ENCODE measurements at regions not wholly inside any gene's neighbourhood (a gene's known extent, or its start where the extent isn't known, plus 50 kb on each side); places are given as distances from the start of the nearest gene placed in this dataset.

- Mint-ChIP-seq H3K9me3 (ENCODE audit: unreplicated experiment) (peaks cover 7% of the 10 kb centered on the region), H3K4me1 (ENCODE audit: insufficient read depth, unreplicated experiment) (no peaks in the 10 kb centered on the region), H3K4me3 (ENCODE audit: unreplicated experiment) (no peak overlapping the region), H3K36me3 (ENCODE audit: insufficient read depth, unreplicated experiment) (no peaks in the 10 kb centered on the region), H3K27ac (ENCODE audit: low read depth, unreplicated experiment) (no peak overlapping the region), H3K27me3 (ENCODE audit: insufficient read depth, unreplicated experiment) (no peaks in the 10 kb centered on the region)
- POLR2A ChIA-PET, result no interaction called here
- no peak for DNase-seq (ENCODE audit: unreplicated experiment)
- CTCF ChIA-PET, result interaction anchor here (0.6 kb wide), 1 partner anchor 152 kb away, joined by 3 read pairs; no protein-coding TSS in a partner anchor
- no peak for TF ChIP-seq CTCF (IDR thresholded peaks at IDR 0.05; ENCODE audit: unreplicated experiment)
- intact Hi-C loops (cut with micrococcal nuclease), result no loop called here
- BruUV-seq (replicated peaks), result no TSS peak
Measured at GRCh38 chr15:62874959-62875625, 167.5 kb upstream of the TPM1 start.

GRCh38 chr15:62875626-62876021 is 166.9 kb upstream of the TPM1 start:
- CTCF ChIA-PET, result interaction anchor here (0.6 kb wide), 1 partner anchor 152 kb away, joined by 3 read pairs; no protein-coding TSS in a partner anchor
- no peaks in the 10 kb centered on the region for H3K36me3 Mint-ChIP-seq (ENCODE audit: insufficient read depth, unreplicated experiment)

GRCh38 chr15:62877276-62877857 is 165.2 kb upstream of the TPM1 start:
- DNase-seq (ENCODE audit: unreplicated experiment), result no peak
- Mint-ChIP-seq H3K4me1 (ENCODE audit: insufficient read depth, unreplicated experiment) (no peaks in the 10 kb centered on the region), H3K4me3 (ENCODE audit: unreplicated experiment) (no peak overlapping the region), H3K27ac (ENCODE audit: low read depth, unreplicated experiment) (no peak overlapping the region), H3K9me3 (ENCODE audit: unreplicated experiment) (no peaks in the 10 kb centered on the region), H3K36me3 (ENCODE audit: insufficient read depth, unreplicated experiment) (no peaks in the 10 kb centered on the region), H3K27me3 (ENCODE audit: insufficient read depth, unreplicated experiment) (no peaks in the 10 kb centered on the region)
- no peak for TF ChIP-seq CTCF (IDR thresholded peaks at IDR 0.05; ENCODE audit: unreplicated experiment)
- no TSS peak for BruUV-seq (replicated peaks)
- POLR2A ChIA-PET, result no interaction called here
- intact Hi-C loops (cut with micrococcal nuclease), result no loop called here
- CTCF ChIA-PET, result interaction anchor here (0.7 kb wide), 1 partner anchor 91 kb away, joined by 3 read pairs; no protein-coding TSS in a partner anchor

More at GRCh38 chr15:62875626-62876021, 166.9 kb upstream of the TPM1 start:
- POLR2A ChIA-PET, result interaction anchor here (1.1 kb wide), 1 partner anchor 173 kb away, joined by 4 read pairs; no protein-coding TSS in a partner anchor
- H3K4me3 Mint-ChIP-seq (ENCODE audit: unreplicated experiment), result no peak overlapping the region
- intact Hi-C loops (cut with micrococcal nuclease), result no loop called here
- peaks cover 7% of the 10 kb centered on the region for H3K9me3 Mint-ChIP-seq (ENCODE audit: unreplicated experiment)
- no peak for TF ChIP-seq CTCF (IDR thresholded peaks at IDR 0.05; ENCODE audit: unreplicated experiment)
- no peaks in the 10 kb centered on the region for H3K4me1 Mint-ChIP-seq (ENCODE audit: insufficient read depth, unreplicated experiment)
- DNase-seq (ENCODE audit: unreplicated experiment), result no peak
- no peaks in the 10 kb centered on the region for H3K27me3 Mint-ChIP-seq (ENCODE audit: insufficient read depth, unreplicated experiment)
- BruUV-seq (replicated peaks), result no TSS peak
- no peak overlapping the region for H3K27ac Mint-ChIP-seq (ENCODE audit: low read depth, unreplicated experiment)

- POLR2A ChIA-PET, result no interaction called here
- DNase-seq (ENCODE audit: unreplicated experiment), result no peak
- Mint-ChIP-seq H3K36me3 (ENCODE audit: insufficient read depth, unreplicated experiment) (no peaks in the 10 kb centered on the region), H3K4me3 (ENCODE audit: unreplicated experiment) (no peak overlapping the region), H3K27me3 (ENCODE audit: insufficient read depth, unreplicated experiment) (no peaks in the 10 kb centered on the region), H3K27ac (ENCODE audit: low read depth, unreplicated experiment) (no peak overlapping the region), H3K4me1 (ENCODE audit: insufficient read depth, unreplicated experiment) (no peaks in the 10 kb centered on the region), H3K9me3 (ENCODE audit: unreplicated experiment) (no peaks in the 10 kb centered on the region)
- CTCF ChIA-PET, result no interaction called here
- no peak for TF ChIP-seq CTCF (IDR thresholded peaks at IDR 0.05; ENCODE audit: unreplicated experiment)
- intact Hi-C loops (cut with micrococcal nuclease), result no loop called here
- no TSS peak for BruUV-seq (replicated peaks)
Measured at GRCh38 chr15:62878070-62878469, 164.5 kb upstream of the TPM1 start.
